ENCODE measurements at regions not wholly inside any gene's neighbourhood (a gene's known extent, or its start where the extent isn't known, plus 50 kb on each side); places are given as distances from the start of the nearest gene placed in this dataset.

GRCh38 chr13:40169476-40169875 lies 497.0 kb downstream of the FOXO1 start:
- in situ Hi-C loops (cut with MboI) (no loop called here), intact Hi-C loops (cut with micrococcal nuclease; ENCODE audit: unreplicated experiment) (no loop called here)
- Histone ChIP-seq H3K27me3 (replicated peaks in 1 of 2; ENCODE audit: control insufficient read depth in 2 of 2, insufficient read depth in 2 of 2, low read length in 1 of 2) (peaks cover 2 to 10% of the 10 kb centered on the region in 2 experiments; a peak in 3 of 4 replicates), H3K4me1 (ENCODE audit: control insufficient read depth, insufficient read depth, low read length) (no peaks in the 10 kb centered on the region), H3K9ac (ENCODE audit: control insufficient read depth, insufficient read depth, low read length) (no peak overlapping the region), H3K9me3 (replicated peaks; ENCODE audit: control insufficient read depth, insufficient read depth, low read length) (no peaks in the 10 kb centered on the region; the same call in 2 of the 3 replicates), H4K20me1 (ENCODE audit: control insufficient read depth, insufficient read depth) (no peaks in the 10 kb centered on the region), H3K27ac (ENCODE audit: control insufficient read depth, insufficient read depth) (no peak overlapping the region), H3K4me2 (ENCODE audit: control insufficient read depth, insufficient read depth) (no peak overlapping the region), H3K79me2 (ENCODE audit: control insufficient read depth, insufficient read depth, low read length) (no peaks in the 10 kb centered on the region), H2AFZ (ENCODE audit: control insufficient read depth, low read depth, low read length) (no peak overlapping the region), H3K36me3 (ENCODE audit: control insufficient read depth in 2 of 2, insufficient read depth in 2 of 2, low read length in 1 of 2) (no peaks in the 10 kb centered on the region), H3K4me3 (no peak overlapping the region)
- WGBS (ENCODE audit: insufficient coverage, insufficient replicate concordance, low lambda C conversion rate, missing lambda C conversion rate), result 19% methylated on average over 4 of the region's 4 CpGs
- no TSS peak for BruUV-seq (replicated peaks)
- ChIA-PET CTCF (no interaction called here), SMC1A (ENCODE audit: uncharacterized antibody, unreplicated experiment) (no interaction called here), POLR2A (no interaction called here), RAD21 (ENCODE audit: unreplicated experiment) (no interaction called here)
- ATAC-seq (no peak), FAIRE-seq (no peak), DNase-seq (ENCODE audit: low read depth, low spot score) (no peak)
- TF ChIP-seq ZBTB4 (CRISPR knock-in tag; IDR thresholded peaks at IDR 0.05) (no peak), ZNF274 (IDR thresholded peaks at IDR 0.05; ENCODE audit: insufficient read depth, insufficient read length) (no peak), SMC3 (IDR thresholded peaks at IDR 0.05; ENCODE audit: borderline replicate concordance, low read length) (no peak), ATF3 (IDR thresholded peaks at IDR 0.05; ENCODE audit: borderline replicate concordance, extremely low read depth, low read depth, low read length) (no peak), YY1 (IDR thresholded peaks at IDR 0.05; ENCODE audit: low read depth, low read length) (no peak), MXI1 (IDR thresholded peaks at IDR 0.05; ENCODE audit: low read depth, low read length) (no peak), IKZF2 (IDR thresholded peaks at IDR 0.05) (no peak), LARP7 (IDR thresholded peaks at IDR 0.05) (no peak), SUZ12 (IDR thresholded peaks at IDR 0.05; ENCODE audit: unreplicated experiment) (no peak), CHD2 (IDR thresholded peaks at IDR 0.05; ENCODE audit: borderline replicate concordance, low read depth, low read length) (no peak), REST (IDR thresholded peaks at IDR 0.05; ENCODE audit: low read depth, low read length) (no peak), DPF2 (IDR thresholded peaks at IDR 0.05) (no peak), ZBTB33 (IDR thresholded peaks at IDR 0.05) (no peak), RELA (IDR thresholded peaks at IDR 0.05; ENCODE audit: borderline replicate concordance, partially characterized antibody) (no peak), YBX1 (IDR thresholded peaks at IDR 0.05) (no peak), EGR1 (IDR thresholded peaks at IDR 0.05; ENCODE audit: borderline replicate concordance in 1 of 2, low read depth in 2 of 2, low read length in 2 of 2) (no peak)
